Mucosa of gallbladder (tissue), 1 donor: ENCODE measurements at regions not wholly inside any gene's neighbourhood (a gene's known extent, or its start where the extent isn't known, plus 50 kb on each side); places are given as distances from the start of the nearest gene placed in this dataset.

Source experiments
- DNase-seq: peaks from one replicate; pipeline ENCODE4 v3.0.0-alpha.2; 2020; ENCODE audit warnings: low spot score
- donor health status: DM: no; HTN: no; CAD: no.

DNA sequence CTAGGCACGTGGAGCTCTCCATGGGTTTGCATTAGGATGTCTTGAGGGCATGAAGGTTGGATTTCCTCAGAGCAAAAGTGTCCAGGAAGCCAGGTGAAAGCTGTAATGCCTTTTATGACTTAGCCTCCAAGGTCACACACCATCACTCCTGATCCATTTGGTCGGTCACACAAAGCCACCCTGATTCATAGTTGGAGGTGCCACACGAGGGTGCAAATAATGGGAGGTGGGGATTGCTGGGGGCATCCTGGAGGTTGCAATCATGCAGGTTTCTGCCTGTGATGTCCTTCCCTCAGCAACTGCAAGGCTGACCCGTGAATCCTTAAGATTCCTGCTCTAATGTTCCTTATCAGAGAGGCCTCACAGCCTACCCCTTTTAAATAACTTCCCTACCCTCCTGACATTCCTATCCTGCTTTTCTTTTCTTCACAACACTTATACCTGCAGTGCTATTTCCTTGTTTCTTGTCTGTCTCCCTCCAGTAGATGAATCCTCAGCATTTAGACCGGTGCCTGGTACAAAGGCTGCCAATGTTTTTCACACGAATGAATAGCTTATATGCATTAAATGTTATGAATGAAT, 97.1 kb downstream of the LIPG start:
- DNase-seq = no peak

DNA sequence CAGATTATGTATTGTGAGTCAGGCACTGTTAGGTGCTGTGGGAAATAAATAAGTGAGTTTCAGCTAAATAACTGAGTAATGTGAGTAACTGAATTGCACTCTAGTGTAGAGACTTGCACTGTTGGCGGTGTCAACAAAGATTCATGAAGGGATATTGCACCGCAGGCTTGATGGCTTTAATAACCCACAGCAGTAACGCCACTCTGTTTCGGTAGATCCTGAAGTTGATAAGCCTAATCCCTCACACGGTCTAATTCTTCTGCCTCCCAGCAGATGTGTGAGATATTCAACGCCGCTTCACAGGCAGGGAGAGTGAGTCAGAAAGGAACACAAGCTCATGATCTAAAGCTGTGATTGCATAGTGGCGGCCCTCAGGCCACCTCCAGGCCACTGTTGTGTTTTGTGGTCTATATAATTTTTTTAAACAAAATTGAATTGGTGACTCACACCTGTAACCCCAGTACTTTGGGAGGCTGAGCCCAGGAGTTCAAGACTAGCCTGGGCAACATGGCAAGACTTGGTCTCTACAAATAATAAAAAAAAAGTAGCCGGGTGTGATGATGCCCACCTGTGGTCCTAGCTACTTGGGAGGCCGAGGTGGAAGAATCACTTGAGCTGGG, 94.3 kb downstream of the LIPG start:
- DNase-seq = no peak

DNA sequence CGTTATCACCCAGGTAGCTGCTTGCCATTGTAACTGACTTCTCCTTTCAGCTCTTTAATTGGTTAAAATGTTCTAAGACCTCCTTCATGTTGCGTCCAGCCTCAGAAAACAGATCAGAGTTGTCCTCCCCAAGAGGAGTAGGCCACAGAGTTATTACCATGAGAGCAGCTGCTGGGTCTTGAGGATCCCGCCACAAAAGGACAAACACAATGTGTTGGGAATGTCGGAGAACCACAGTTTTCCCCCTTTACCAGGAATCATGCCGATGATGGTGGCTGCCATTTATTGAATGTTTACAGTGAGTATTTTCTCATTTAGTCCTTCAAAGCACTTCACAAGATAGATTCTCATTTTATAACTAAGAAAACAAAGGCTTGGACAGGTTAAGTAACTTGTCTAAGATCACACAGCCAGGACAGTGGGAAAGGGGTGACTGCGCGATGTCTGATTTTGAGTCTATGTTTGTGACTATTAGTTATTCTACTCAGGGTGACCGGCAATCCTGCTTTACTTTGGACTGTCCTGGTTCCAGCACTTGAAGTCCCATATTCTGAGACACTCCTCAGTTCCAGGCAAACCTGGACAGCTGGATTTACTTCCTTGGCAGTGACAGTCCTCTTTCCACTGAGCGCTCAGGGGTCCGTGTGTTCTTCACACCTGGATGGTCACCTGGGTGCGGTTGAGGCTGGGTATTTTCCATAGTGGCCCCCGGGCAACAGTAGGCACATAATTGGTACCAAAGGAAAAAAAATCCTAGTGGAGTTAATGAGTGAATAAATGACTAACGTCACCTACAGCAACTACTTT, 93.6 kb downstream of the LIPG start:
- no peak for DNase-seq

- DNase-seq = no peak
Observed at GRCh38 chr18:49654347-49654746, 92.5 kb downstream of the LIPG start.

- DNase-seq = no peak
Observed at GRCh38 chr18:49652881-49653724, 91.2 kb downstream of the LIPG start.

DNA sequence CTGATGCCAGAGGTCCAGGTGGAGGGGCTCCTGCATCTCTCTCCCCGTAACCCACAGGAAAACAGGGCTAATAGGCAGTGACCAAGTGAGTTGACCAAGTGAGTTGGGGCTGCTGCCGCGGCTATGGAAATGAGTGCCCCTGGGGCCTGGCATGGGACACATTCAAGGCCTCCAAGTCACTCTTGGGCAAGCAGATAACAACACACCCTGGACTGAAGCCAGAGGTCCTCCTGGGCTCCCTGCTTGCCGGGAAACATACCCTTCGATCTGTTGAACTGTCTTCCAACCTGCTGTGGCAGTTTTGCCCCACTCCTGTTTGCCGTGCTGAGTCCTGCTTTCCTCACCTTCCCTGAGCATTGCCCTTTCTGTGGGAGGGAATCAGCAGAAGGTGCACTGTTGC, 89.2 kb downstream of the LIPG start:
- peak; percentile 53 for DNase-seq

DNA sequence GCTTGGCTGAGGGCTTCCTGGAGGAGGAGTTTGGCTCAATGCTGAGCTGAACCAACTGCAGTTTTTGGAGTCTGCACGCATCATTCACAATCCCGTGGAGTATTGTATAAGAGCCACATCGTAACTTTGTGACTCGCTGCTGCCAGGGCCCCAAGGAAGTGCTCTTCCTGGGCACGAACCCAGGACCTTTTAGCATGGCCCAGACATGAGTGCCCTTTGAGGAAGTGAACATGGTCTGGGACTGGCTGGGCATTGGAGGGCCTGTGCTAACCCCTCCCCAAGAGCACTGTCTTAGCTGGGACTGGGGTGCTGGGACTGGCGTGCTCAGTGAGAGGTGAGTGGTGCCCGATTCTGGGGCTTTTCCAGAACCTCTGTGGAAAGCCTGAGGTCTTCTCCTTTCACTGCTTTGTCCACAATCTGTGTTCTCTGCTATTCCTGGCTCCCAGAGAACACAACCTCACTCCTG, 88.6 kb downstream of the LIPG start:
- DNase-seq = no peak

- no peak for DNase-seq
Observed at GRCh38 chr18:49648811-49649210, 87.0 kb downstream of the LIPG start.
